ENCODE measurements at regions not wholly inside any gene's neighbourhood (a gene's known extent, or its start where the extent isn't known, plus 50 kb on each side); places are given as distances from the start of the nearest gene placed in this dataset.

DNA sequence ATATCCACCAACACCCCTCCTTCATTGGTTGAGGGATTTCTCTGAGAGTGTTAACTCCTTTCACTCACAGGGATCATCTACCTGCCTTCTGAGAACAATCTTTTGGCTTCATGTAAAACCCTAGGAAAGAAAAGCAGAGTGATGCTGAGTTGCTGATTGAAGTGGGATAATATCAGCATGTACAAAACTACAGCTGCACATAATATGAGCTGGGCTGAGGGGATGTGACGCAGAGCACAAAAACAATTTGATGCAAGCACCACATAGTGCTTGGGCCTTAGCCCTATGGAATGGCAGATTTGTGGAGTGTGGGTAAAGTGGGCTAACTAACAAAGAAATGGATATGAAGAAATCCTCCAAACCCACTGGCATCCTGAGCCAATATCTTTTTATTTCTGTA lies 267.6 kb upstream of the KCNH8 start:
- no peak for DNase-seq

DNA sequence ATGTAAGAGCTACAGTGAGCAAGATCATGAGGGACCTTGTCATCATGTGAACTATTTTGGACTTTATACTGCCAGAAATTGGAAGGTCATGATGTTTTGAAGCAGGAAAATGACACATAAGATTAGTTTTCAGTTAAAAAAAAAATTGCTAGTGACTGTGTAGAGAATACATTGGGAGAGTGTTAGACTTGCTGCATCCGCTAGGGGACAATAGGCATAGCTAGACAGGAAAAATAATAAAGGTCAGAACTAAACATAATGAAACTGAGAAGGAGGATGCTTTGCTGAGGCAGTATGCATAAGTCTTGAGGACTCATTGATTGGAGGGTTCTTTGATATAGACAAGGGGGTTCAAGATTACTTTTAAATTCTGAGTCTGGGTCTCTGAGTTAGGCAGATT lies 275.8 kb upstream of the KCNH8 start:
- DNase-seq = no peak

DNA sequence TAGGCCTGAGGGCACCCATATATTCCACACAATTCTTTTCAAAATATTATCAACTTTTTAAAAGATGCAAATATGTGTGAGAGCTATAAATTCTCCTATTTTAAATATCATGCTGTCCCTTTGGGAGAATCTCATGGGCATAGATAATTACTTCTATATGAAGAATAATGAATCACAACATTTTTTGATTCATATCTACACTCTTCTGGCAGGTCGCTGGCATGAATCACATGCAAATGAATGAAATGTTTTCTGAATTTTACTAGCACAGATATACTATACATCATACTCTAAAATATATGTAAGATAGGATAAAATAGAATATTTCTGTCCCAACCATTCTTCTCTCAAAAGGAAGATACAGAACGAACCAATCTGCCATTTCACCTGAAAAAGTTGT lies 277.7 kb upstream of the KCNH8 start:
- no peak for DNase-seq

DNA sequence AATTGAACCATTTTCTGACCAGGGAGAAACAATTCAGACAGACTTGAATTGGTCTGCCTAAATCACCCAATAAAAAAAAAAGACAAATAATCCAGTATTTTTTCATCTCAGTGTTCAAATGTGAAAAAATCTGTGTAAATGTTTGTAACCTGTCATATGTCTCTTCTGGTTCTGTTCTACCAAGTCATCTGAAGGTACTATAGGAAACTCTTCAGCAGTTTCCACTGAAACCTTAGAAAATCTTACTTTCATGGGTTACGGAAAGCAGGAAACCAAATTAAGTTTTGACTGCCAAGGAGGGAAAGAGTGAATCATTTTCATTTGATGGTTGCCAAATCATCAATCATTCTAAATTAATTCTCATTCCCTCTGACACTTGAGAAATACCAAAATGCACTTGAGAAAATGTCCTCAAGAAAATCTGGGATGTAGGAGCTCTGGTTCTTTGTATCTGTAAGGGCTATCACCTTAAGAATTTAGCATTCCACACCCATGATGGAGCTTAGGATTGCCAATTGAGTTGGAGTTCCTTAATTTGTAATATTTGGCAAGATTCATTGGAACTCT lies 278.2 kb upstream of the KCNH8 start:
- DNase-seq = no peak

DNA sequence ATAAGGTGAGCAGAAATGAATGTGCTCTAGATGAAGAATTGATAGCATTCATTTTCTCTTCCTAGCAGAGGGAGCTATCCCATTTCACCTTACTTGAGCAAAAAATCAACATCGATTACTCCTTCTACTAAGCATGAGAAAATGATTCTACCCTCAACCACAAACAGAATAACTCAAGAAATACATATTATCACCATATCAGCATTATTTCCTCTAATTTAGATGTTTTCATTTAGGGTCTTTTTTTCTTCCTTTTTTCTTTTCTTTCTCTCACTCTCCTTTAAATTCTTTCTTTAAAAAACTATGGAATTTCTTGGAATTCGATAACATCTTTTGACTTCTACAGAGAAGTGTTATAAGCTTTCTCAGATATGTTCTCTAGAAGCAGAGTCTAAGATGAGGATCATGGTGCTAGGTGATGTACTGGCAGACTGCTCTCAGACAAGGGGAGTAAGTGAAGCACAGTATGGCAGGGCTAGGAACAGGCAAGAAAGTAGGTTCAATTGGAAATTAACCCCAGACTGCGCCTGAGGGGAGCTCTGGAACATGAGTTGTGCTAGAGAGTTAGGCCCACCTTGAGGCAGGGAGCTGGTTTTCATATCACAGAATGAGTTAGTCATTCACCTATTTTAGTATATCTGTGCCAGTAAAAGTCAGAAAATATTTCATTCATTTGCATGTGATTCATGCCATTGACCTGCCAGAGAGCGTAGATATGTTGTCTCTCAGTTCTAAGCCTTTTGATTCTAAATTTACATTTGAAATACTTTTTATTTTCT lies 279.2 kb upstream of the KCNH8 start:
- no peak for DNase-seq

DNA sequence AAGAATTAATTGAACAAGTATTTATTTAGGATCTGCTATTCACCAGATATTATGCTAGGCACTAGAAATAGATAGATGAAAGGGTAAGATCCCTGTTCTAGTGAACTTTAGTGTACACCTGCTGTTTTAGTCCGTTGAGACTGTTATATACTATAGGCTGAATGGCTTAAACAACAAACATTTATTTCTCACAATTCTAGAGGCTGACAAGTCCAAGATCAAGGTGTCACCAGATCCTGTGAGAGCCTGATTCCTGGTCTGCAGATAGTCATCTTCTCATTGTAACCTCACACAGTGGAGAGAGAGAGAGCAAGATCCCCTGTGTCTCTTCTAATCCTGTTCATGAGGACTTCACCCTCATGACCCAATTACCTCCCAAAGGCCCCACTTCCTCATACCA lies 281.4 kb upstream of the KCNH8 start:
- DNase-seq = no peak

DNA sequence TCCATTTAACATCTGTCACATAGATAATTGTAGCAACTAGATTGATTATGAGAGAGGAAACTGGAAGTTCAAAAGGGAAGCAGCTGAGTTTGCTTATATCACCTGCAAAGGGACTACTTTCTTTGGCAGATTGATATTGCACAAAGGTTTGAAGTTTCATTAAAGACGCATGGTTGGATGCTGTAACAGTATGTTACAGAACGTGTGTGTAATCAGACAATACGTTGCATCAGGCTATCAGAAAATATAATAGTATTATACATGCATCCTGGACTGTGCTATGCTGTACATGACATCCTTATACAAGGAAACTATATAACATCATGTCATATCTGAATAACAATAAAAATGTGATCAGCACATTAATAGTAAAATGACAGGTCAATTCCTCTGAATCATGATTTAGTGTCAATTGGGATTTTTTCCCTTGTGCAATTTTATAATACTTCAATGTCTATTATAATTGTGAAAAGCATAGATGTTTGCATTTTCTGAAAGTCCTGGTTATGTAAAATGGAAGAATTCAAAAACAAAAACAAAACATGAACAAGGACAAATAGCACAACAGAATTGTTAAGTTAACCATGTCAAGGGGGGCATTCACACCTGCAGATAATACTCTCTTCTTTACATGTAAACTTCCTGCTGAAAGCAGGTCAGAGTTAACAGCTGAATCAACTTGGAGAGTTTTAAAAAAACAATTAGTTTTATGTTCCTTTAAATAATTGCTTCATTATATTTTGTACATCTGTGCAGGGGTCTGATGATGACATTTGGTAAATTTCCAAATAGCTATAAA lies 283.2 kb upstream of the KCNH8 start:
- DNase-seq = no peak

GRCh38 chr3:18862077-18862476 lies 286.2 kb upstream of the KCNH8 start:
- no peak for DNase-seq

- DNase-seq = no peak
These were observed 287.2 kb upstream of the KCNH8 start for GRCh38 chr3:18861137-18861536.

DNA sequence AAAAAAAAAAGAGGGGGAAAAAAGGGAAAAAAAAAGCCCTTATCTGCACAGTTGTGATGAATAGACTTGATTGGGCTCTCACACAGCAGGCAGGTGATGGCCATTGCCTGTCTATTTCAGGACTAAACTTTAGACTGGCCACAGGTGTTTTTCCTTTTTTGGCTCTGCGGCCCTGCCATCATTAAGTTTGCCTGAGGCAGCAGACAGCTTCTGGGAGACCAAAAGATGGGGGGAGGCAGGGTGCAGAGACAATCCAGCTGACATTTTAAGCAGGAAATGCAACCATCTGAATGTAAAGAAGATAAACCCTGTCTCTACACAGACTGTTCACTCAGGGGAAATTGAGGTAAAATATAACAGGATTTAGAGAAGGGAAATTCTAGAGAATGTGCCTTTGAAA lies 295.0 kb upstream of the KCNH8 start:
- DNase-seq = no peak

DNA sequence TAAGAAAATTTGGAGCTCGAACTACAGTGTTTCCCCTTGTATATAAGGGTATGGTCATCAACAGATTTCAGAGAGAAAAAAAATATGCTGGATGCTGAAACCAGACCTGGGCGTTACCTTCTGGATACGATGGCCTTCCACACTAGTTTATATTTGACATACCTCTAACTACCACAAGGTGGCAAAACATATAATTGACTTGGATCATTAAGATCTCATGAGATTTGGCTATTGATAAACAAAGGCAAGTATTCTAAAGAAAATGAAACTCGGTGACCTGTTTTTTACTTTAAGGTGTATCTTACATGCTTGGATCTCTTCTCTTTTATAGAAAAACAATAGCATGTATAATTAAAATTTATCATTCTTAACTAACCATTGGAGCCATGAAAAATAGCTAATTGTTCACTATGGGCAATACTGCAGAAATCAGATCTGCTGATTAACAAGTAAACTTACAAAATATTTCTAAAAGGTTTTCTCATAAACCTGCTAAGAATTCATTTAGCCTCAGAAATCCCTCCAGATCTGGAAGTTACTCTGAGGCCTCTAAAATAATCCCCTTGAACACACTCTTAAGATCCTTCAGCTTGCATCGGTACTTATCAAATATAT lies 300.6 kb upstream of the KCNH8 start:
- DNase-seq = no peak

DNA sequence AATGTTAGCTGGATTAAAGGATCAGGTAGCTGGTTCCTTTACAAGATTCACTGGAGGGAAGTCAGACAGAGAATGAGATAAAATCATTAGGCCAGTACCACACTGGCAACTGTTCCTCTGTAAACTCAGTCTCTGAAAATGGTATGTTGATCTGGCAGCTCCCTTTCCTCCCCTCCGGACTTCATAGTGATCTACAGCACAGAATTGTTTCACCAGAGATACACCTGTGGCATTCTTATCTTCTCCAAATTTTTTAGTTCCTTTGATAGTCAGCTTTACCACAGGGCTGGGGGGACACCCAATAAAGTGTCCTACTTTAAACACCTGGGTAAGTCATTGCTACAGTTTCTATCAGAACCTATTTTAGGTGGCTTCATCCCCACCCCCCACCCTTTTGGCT lies 304.3 kb upstream of the KCNH8 start:
- no peak for DNase-seq

- no peak for DNase-seq
These were observed 305.1 kb upstream of the KCNH8 start for GRCh38 chr3:18843188-18843587.

- no peak for DNase-seq
These were observed 306.6 kb upstream of the KCNH8 start for GRCh38 chr3:18841422-18842343.

GRCh38 chr3:18840535-18841137 lies 307.7 kb upstream of the KCNH8 start:
- DNase-seq = no peak

GRCh38 chr3:18838758-18839157 lies 309.6 kb upstream of the KCNH8 start:
- no peak for DNase-seq

DNA sequence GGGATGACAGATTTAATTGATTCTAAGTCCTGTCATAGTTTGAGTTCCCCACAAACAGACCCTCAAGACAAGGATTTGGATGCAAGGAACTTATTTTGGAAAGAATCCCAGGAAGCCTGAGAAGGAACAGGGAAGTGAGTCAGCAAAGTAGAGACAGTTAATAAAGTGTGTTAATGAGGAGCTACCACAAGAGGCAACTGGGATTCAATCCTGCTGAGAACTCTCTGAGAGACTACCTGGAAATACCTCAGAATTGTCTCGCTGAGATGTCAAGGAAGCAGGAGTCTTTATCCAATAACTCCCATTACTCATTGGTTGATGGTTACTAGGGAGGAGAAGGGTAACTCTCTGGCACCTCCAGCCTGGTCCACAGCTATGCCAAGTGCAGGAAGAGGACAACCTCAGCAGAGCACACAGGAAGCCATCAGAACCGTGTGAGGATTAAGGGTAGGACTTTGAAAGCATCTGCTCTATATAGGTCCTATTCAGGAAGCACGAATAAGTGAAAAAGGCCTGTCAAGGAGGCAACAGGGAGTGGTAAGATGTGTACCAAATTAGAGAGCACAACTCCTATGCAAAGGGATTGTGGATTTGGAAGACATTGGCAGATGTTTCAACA lies 311.1 kb upstream of the KCNH8 start:
- DNase-seq = no peak

- DNase-seq = no peak
These were observed 313.3 kb upstream of the KCNH8 start for GRCh38 chr3:18835021-18835420.

GRCh38 chr3:18830087-18830486 lies 318.2 kb upstream of the KCNH8 start:
- DNase-seq = no peak

- DNase-seq = no peak
These were observed 319.7 kb upstream of the KCNH8 start for GRCh38 chr3:18828637-18829036.

DNA sequence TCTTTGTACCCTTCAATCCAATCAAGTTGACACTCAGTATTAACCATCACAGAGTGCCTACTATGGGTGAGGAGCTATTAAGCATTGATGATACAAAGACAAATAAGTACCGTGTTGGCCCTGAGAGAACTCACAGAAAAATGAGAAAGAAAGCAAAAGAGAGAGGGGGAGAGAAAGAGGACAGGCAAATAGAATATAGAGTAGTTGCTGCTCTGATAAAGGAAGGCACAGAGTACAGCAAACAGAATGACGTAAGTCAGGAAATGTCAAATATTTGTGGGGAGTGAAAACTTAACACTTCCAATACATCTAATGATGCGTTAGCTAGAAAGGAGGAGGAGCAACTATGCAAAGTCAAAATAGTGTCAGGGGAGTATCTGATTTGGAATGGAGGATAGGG lies 320.6 kb upstream of the KCNH8 start:
- DNase-seq = no peak

GRCh38 chr3:18825665-18826064 lies 322.6 kb upstream of the KCNH8 start:
- no peak for DNase-seq

Measured in CD4-positive, alpha-beta T cell treated with Interleukin-17A for 4 hours (primary cell).